HT-29 (cell line): ENCODE measurements at regions not wholly inside any gene's neighbourhood (a gene's known extent, or its start where the extent isn't known, plus 50 kb on each side); places are given as distances from the start of the nearest gene placed in this dataset.
"Not testable (repeated sequence)": the region's sequence is repeated elsewhere in the genome, so short reads cannot be mapped to it uniquely, and the experiment has no call there.

Source experiments
- DNase-seq: peaks from one replicate; pipeline ENCODE4 v3.0.0-alpha.2; 2015; ENCODE audit warnings: low spot score

GRCh38 chr15:61342390-61342789 lies 113.3 kb upstream of the RORA start:
- DNase-seq = no peak

GRCh38 chr15:61339516-61339915 lies 110.4 kb upstream of the RORA start:
- DNase-seq = no peak

GRCh38 chr15:61337541-61337940 lies 108.4 kb upstream of the RORA start:
- no peak for DNase-seq

GRCh38 chr15:61336026-61336638 lies 107.0 kb upstream of the RORA start:
- DNase-seq = no peak

GRCh38 chr15:61334714-61335113 lies 105.6 kb upstream of the RORA start:
- DNase-seq = not testable (repeated sequence)

GRCh38 chr15:61331019-61331418 lies 101.9 kb upstream of the RORA start:
- DNase-seq = no peak

- no peak for DNase-seq
These were observed 98.0 kb upstream of the RORA start for GRCh38 chr15:61327019-61327631.

- no peak for DNase-seq
These were observed 90.8 kb upstream of the RORA start for GRCh38 chr15:61319892-61320291.

- DNase-seq = no peak
These were observed 89.9 kb upstream of the RORA start for GRCh38 chr15:61318802-61319525.

GRCh38 chr15:61318301-61318700 lies 89.2 kb upstream of the RORA start:
- DNase-seq = no peak

- DNase-seq = no peak
These were observed 86.4 kb upstream of the RORA start for GRCh38 chr15:61315471-61315870.

- DNase-seq = no peak
These were observed 85.3 kb upstream of the RORA start for GRCh38 chr15:61314427-61314826.

GRCh38 chr15:61309617-61310016 lies 80.5 kb upstream of the RORA start:
- no peak for DNase-seq

GRCh38 chr15:61309031-61309511 lies 80.0 kb upstream of the RORA start:
- no peak for DNase-seq

- no peak for DNase-seq
These were observed 79.3 kb upstream of the RORA start for GRCh38 chr15:61308437-61308836.

- no peak for DNase-seq
These were observed 78.4 kb upstream of the RORA start for GRCh38 chr15:61307474-61307873.

- no peak for DNase-seq
These were observed 72.6 kb upstream of the RORA start for GRCh38 chr15:61301701-61302100.

GRCh38 chr15:61299075-61299763 lies 70.1 kb upstream of the RORA start:
- DNase-seq = no peak

GRCh38 chr15:61295239-61295638 lies 66.1 kb upstream of the RORA start:
- no peak for DNase-seq

GRCh38 chr15:61282661-61283060 lies 53.6 kb upstream of the RORA start:
- DNase-seq = no peak

- no peak for DNase-seq
These were observed 52.2 kb upstream of the RORA start for GRCh38 chr15:61281328-61281727.
